CD4-positive, alpha-beta T cell (primary cell): ENCODE measurements at regions not wholly inside any gene's neighbourhood (a gene's known extent, or its start where the extent isn't known, plus 50 kb on each side); places are given as distances from the start of the nearest gene placed in this dataset.

Experiments
- ATAC-seq: fragments of 200-7000 bp; cut with Tn5 transposase; one replicate; pipeline ENCODE4 v1.10.0; 2022; ENCODE audit warnings: mild to moderate bottlenecking; ENCODE audit not compliant: poor library complexity
- CTCF ChIA-PET: fragments of 350-600 bp; sonication (Branson Sonifier 250); formaldehyde crosslinking; loops from one replicate; lab custom pipeline; 2021; ENCODE audit warnings: antibody characterized with exemption, inconsistent platforms; lab: Charles Lee
- POLR2A ChIA-PET: fragments of 350-600 bp; sonication (Branson Sonifier 250); formaldehyde crosslinking; loops from one replicate; lab custom pipeline; 2021; ENCODE audit warnings: antibody characterized with exemption, inconsistent platforms; lab: Charles Lee
- DNase-seq, 14 experiments: peaks; one replicate each; pipeline ENCODE4 v3.0.0-alpha.2; 2013 to 2020; ENCODE audit warnings: mixed read lengths in 2 of 14
- H3K27ac ChIP-seq, 2 donors: one replicate each; pipeline versions ENCODE4 v1.5.1 to v1.7.0; 2013; ENCODE audit warnings: low read length in 2 of 2, low read depth in 1 of 2, mild to moderate bottlenecking in 1 of 2
- H3K27me3 ChIP-seq, 2 experiments: 1 replicate in 1 of 2; 2 replicates in 1 of 2; pipeline versions ENCODE4 v1.6.1 to v1.7.0; 2013; ENCODE audit warnings: low read length in 2 of 2, control low read depth in 1 of 2, mild to moderate bottlenecking in 1 of 2, moderate library complexity in 1 of 2; ENCODE audit not compliant: insufficient read depth in 2 of 2, control insufficient read depth in 1 of 2
- H3K36me3 ChIP-seq: one replicate; pipeline ENCODE4 v1.6.1; 2013; ENCODE audit warnings: low read length, control low read depth; ENCODE audit not compliant: insufficient read depth
- H3K4me1 ChIP-seq: one replicate; pipeline ENCODE4 v1.6.1; 2013; ENCODE audit warnings: low read length, control low read depth; ENCODE audit not compliant: insufficient read depth
- H3K4me3 ChIP-seq: one replicate; pipeline ENCODE4 v1.5.1; 2013; ENCODE audit warnings: mild to moderate bottlenecking, low read length, moderate library complexity
- H3K9me3 ChIP-seq, 2 experiments: 1 replicate in 1 of 2; 2 replicates in 1 of 2; pipeline versions ENCODE4 v1.6.1 to v1.7.0; 2013; ENCODE audit warnings: low read length in 2 of 2, mild to moderate bottlenecking in 2 of 2, control low read depth in 1 of 2, moderate library complexity in 1 of 2; ENCODE audit not compliant: control insufficient read depth in 1 of 2, insufficient read depth in 1 of 2
- H3K27ac Mint-ChIP-seq: one replicate; pipeline ENCODE4 v1.8.0; 2020; ENCODE audit warnings: mixed read lengths
- H3K27me3 Mint-ChIP-seq: one replicate; pipeline ENCODE4 v1.8.0; 2021; ENCODE audit warnings: mixed read lengths
- H3K36me3 Mint-ChIP-seq: one replicate; pipeline ENCODE4 v1.8.0; 2021; ENCODE audit warnings: low read depth, mixed read lengths
- H3K4me1 Mint-ChIP-seq: one replicate; pipeline ENCODE4 v1.8.0; 2021; ENCODE audit warnings: low read depth, mixed read lengths
- H3K4me3 Mint-ChIP-seq: one replicate; pipeline ENCODE4 v1.8.0; 2020; ENCODE audit warnings: mild to moderate bottlenecking, mixed read lengths
- H3K9me3 Mint-ChIP-seq: one replicate; pipeline ENCODE4 v1.8.0; 2020; ENCODE audit warnings: mixed read lengths
- CTCF ChIP-seq: fragments of 200-600 bp; IDR thresholded peaks from one replicate; pipeline ENCODE4 v1.8.0; 2022; ENCODE audit warnings: antibody characterized with exemption, mild to moderate bottlenecking
- intact Hi-C, 2 experiments: fragments of 100-400 bp; cut with DNase I in 1 of 2; cut with micrococcal nuclease in 1 of 2; formaldehyde crosslinking; loops; one replicate each; pipeline versions ENCODE4 v1.15.1 to v1.9.0; 2023 to 2025; cut with DNase I, micrococcal nuclease

- Mint-ChIP-seq H3K9me3 (no peaks in the 10 kb centered on the region), H3K4me1 (no peaks in the 10 kb centered on the region), H3K36me3 (no peaks in the 10 kb centered on the region), H3K27me3 (no peaks in the 10 kb centered on the region), H3K27ac (no peak overlapping the region), H3K4me3 (no peak overlapping the region)
- Histone ChIP-seq H3K27ac (no peak overlapping the region), H3K4me1 (no peaks in the 10 kb centered on the region), H3K36me3 (no peaks in the 10 kb centered on the region), H3K4me3 (no peak overlapping the region), H3K27me3 (no peaks in the 10 kb centered on the region), H3K9me3 (peaks cover 0 to 1% of the 10 kb centered on the region in 2 experiments)
- ATAC-seq (no peak), DNase-seq (no peak)
- CTCF ChIA-PET: no interaction called here
- POLR2A ChIA-PET: no interaction called here
- intact Hi-C loops: no loop called here
- TF ChIP-seq CTCF: no peak
Observed at GRCh38 chr15:96559631-96560030, 229.1 kb downstream of the NR2F2 start.

- POLR2A ChIA-PET: no interaction called here
- no peak for ATAC-seq
- no peaks in the 10 kb centered on the region for H3K9me3 Mint-ChIP-seq
Observed at GRCh38 chr15:96560246-96560895, 229.9 kb downstream of the NR2F2 start.

GRCh38 chr15:96561593-96561992 is 231.1 kb downstream of the NR2F2 start:
- Mint-ChIP-seq H3K27ac (no peak overlapping the region), H3K9me3 (peaks cover 3% of the 10 kb centered on the region), H3K36me3 (no peaks in the 10 kb centered on the region), H3K4me1 (no peaks in the 10 kb centered on the region), H3K4me3 (no peak overlapping the region), H3K27me3 (no peaks in the 10 kb centered on the region)
- Histone ChIP-seq H3K36me3 (no peaks in the 10 kb centered on the region), H3K4me3 (no peak overlapping the region), H3K27ac (no peak overlapping the region), H3K4me1 (no peaks in the 10 kb centered on the region), H3K27me3 (no peaks in the 10 kb centered on the region), H3K9me3 (peaks cover 0 to 5% of the 10 kb centered on the region in 2 experiments)
- intact Hi-C loops: no loop called here
- TF ChIP-seq CTCF: no peak
- ChIA-PET CTCF (no interaction called here), POLR2A (no interaction called here)
- DNase-seq (no peak), ATAC-seq (no peak)

More at GRCh38 chr15:96560246-96560895, 229.9 kb downstream of the NR2F2 start:
- TF ChIP-seq CTCF: no peak
- Histone ChIP-seq H3K4me1 (no peaks in the 10 kb centered on the region), H3K27ac (no peak overlapping the region), H3K4me3 (no peak overlapping the region), H3K9me3 (peaks cover 0 to 5% of the 10 kb centered on the region in 2 experiments), H3K36me3 (no peaks in the 10 kb centered on the region), H3K27me3 (no peaks in the 10 kb centered on the region)
- H3K36me3 Mint-ChIP-seq: no peaks in the 10 kb centered on the region
- H3K4me3 Mint-ChIP-seq: no peak overlapping the region
- no peak overlapping the region for H3K27ac Mint-ChIP-seq
- H3K27me3 Mint-ChIP-seq: no peaks in the 10 kb centered on the region
- intact Hi-C loops: no loop called here
- no peaks in the 10 kb centered on the region for H3K4me1 Mint-ChIP-seq
- DNase-seq: no peak
- CTCF ChIA-PET: no interaction called here
